DND-41 (cell line): ENCODE measurements at regions not wholly inside any gene's neighbourhood (a gene's known extent, or its start where the extent isn't known, plus 50 kb on each side); places are given as distances from the start of the nearest gene placed in this dataset.

Source experiments
- ATAC-seq: fragments of 200-7000 bp; cut with Tn5 transposase; 3 replicates; pipeline ENCODE4 v1.9.1; 2021; ENCODE audit warnings: low read depth; ENCODE audit not compliant: insufficient read depth
- DNase-seq: peaks from one replicate; pipeline ENCODE4 v3.0.0-alpha.2; 2020
- H2AFZ ChIP-seq: 2 replicates; pipeline ENCODE4 v1.6.0; 2012; ENCODE audit warnings: low read depth, low read length
- H3K27ac ChIP-seq: 2 replicates; pipeline ENCODE4 v1.5.1; 2012; ENCODE audit warnings: low read length, inconsistent platforms
- H3K27me3 ChIP-seq: fragments of 200-600 bp; sonication (generic); 2 replicates; pipeline ENCODE4 v1.6.0; 2012; ENCODE audit warnings: low read length, mild to moderate bottlenecking, inconsistent platforms; ENCODE audit not compliant: insufficient read depth, poor library complexity
- H3K36me3 ChIP-seq: 2 replicates; pipeline ENCODE4 v1.5.1; 2012; ENCODE audit warnings: low read length, inconsistent platforms; ENCODE audit not compliant: insufficient read depth
- H3K4me1 ChIP-seq: 2 replicates; pipeline ENCODE4 v1.5.1; 2012; ENCODE audit warnings: mild to moderate bottlenecking, low read length; ENCODE audit not compliant: insufficient read depth
- H3K4me2 ChIP-seq: 2 replicates; pipeline ENCODE4 v1.6.0; 2012; ENCODE audit warnings: mild to moderate bottlenecking, moderate library complexity, low read length, inconsistent platforms; ENCODE audit not compliant: insufficient read depth
- H3K4me3 ChIP-seq, 2 experiments: fragments of 200-600 bp in 1 of 2; shearing (Covaris generic) in 1 of 2; 2 replicates each; pipeline ENCODE4 v1.5.1; 2012 to 2016; ENCODE audit warnings: inconsistent platforms in 2 of 2, low read length in 2 of 2, mild to moderate bottlenecking in 2 of 2, low read depth in 1 of 2, moderate library complexity in 1 of 2
- H3K79me2 ChIP-seq: 2 replicates; pipeline ENCODE4 v1.6.0; 2012; ENCODE audit warnings: low read length, inconsistent platforms; ENCODE audit not compliant: insufficient read depth
- H3K9ac ChIP-seq: 2 replicates; pipeline ENCODE4 v1.6.0; 2012; ENCODE audit warnings: low read depth, mild to moderate bottlenecking, inconsistent platforms, low read length, moderate library complexity
- H3K9me3 ChIP-seq: 2 replicates; pipeline ENCODE4 v1.5.1; 2012; ENCODE audit warnings: low read length, moderate library complexity, mild to moderate bottlenecking, inconsistent platforms; ENCODE audit not compliant: insufficient read depth, severe bottlenecking
- H4K20me1 ChIP-seq: 2 replicates; pipeline ENCODE4 v1.6.0; 2012; ENCODE audit warnings: low read length; ENCODE audit not compliant: insufficient read depth
- EZH2 ChIP-seq: IDR thresholded peaks from 3 replicates; pipeline ENCODE4 v1.6.1; 2012; ENCODE audit warnings: borderline replicate concordance, low read depth, mild to moderate bottlenecking, moderate library complexity, low read length, inconsistent platforms; ENCODE audit not compliant: severe bottlenecking
- TF ChIP-seq, protein P1 (sequence below): IDR thresholded peaks from 2 replicates; pipeline ENCODE4 v1.5.1; 2012; ENCODE audit warnings: borderline replicate concordance, low read length, moderate library complexity, mild to moderate bottlenecking; ENCODE audit not compliant: poor library complexity, severe bottlenecking; ENCODE audit errors: extremely low read depth

- no peaks in the 10 kb centered on the region for H4K20me1 ChIP-seq
- no peak overlapping the region for H3K27ac ChIP-seq
- H3K9ac ChIP-seq: no peak overlapping the region
- no peak overlapping the region for H2AFZ ChIP-seq
- H3K79me2 ChIP-seq: no peaks in the 10 kb centered on the region
- peaks cover 33% of the 10 kb centered on the region for H3K9me3 ChIP-seq
- H3K36me3 ChIP-seq: no peaks in the 10 kb centered on the region
- no peaks in the 10 kb centered on the region for H3K27me3 ChIP-seq
- no peak overlapping the region for H3K4me3 ChIP-seq
- no peak for TF ChIP-seq EZH2
- TF ChIP-seq, protein P1, sequence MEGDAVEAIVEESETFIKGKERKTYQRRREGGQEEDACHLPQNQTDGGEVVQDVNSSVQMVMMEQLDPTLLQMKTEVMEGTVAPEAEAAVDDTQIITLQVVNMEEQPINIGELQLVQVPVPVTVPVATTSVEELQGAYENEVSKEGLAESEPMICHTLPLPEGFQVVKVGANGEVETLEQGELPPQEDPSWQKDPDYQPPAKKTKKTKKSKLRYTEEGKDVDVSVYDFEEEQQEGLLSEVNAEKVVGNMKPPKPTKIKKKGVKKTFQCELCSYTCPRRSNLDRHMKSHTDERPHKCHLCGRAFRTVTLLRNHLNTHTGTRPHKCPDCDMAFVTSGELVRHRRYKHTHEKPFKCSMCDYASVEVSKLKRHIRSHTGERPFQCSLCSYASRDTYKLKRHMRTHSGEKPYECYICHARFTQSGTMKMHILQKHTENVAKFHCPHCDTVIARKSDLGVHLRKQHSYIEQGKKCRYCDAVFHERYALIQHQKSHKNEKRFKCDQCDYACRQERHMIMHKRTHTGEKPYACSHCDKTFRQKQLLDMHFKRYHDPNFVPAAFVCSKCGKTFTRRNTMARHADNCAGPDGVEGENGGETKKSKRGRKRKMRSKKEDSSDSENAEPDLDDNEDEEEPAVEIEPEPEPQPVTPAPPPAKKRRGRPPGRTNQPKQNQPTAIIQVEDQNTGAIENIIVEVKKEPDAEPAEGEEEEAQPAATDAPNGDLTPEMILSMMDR: no peak
- DNase-seq (no peak), ATAC-seq (no peak)
- no peak overlapping the region for H3K4me2 ChIP-seq
- H3K4me1 ChIP-seq: no peaks in the 10 kb centered on the region
These were observed 227.4 kb downstream of the TUBA3C start for GRCh38 chr13:18954254-18954653.

GRCh38 chr13:18953139-18953930 lies 228.3 kb downstream of the TUBA3C start:
- no peak for ATAC-seq
- H3K79me2 ChIP-seq: no peaks in the 10 kb centered on the region
- no peak overlapping the region for H3K9ac ChIP-seq
- H2AFZ ChIP-seq: no peak overlapping the region
- H3K4me3 ChIP-seq: no peak overlapping the region
- no peak for DNase-seq
- H3K27me3 ChIP-seq: no peaks in the 10 kb centered on the region
- no peak overlapping the region for H3K27ac ChIP-seq
- no peaks in the 10 kb centered on the region for H4K20me1 ChIP-seq
- no peak overlapping the region for H3K4me2 ChIP-seq
- no peaks in the 10 kb centered on the region for H3K36me3 ChIP-seq
- no peak for TF ChIP-seq EZH2
- TF ChIP-seq, protein P1: no peak
- H3K4me1 ChIP-seq: no peaks in the 10 kb centered on the region
- peaks cover 31% of the 10 kb centered on the region for H3K9me3 ChIP-seq

DNA sequence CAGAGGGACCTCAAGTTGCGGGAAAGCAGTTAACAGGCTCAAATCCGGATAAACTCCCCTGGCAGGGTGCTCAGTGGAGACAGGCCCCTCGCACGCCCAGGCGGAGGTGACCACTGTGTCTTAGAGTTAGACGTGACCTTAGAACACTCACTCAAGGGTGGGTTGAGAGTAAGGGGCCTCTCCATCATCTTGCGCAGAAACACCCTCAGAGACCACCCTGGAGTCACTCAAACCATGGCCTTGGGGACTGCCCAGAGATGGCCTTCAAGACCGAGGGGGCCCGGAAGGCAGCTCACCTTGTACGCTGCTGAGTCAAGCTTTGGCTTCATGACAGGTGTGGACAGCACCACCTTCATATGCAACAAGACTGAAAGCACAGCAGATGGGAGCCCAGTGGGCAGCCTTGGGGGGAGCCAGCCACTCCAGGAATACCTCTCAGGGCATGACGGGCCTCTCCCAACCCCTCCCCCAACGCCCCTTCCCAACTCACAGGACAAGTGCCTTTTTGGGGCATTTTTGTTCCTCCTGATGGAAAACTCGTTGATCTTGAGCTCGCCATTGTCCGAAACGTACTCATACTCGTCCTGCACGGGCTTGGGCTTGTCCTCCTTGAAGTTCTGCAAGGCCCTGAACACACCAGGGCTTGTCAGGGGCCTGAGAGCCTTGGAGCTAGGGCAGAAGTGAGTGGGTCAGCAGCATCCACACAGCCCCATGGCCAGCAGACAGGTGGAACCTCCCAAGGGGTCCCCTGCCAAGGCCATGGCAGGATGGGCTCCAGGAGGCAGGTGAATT lies 229.2 kb downstream of the TUBA3C start:
- H3K27me3 ChIP-seq: no peaks in the 10 kb centered on the region
- H2AFZ ChIP-seq: no peak overlapping the region
- H3K27ac ChIP-seq: no peak overlapping the region
- peaks cover 33% of the 10 kb centered on the region for H3K9me3 ChIP-seq
- no peaks in the 10 kb centered on the region for H4K20me1 ChIP-seq
- H3K9ac ChIP-seq: no peak overlapping the region
- DNase-seq (no peak), ATAC-seq (no peak)
- H3K79me2 ChIP-seq: no peaks in the 10 kb centered on the region
- H3K4me3 ChIP-seq: no peak overlapping the region
- no peaks in the 10 kb centered on the region for H3K4me1 ChIP-seq
- no peak overlapping the region for H3K4me2 ChIP-seq
- no peaks in the 10 kb centered on the region for H3K36me3 ChIP-seq
- TF ChIP-seq, protein P1: no peak
- no peak for TF ChIP-seq EZH2
